ENCODE measurements at regions not wholly inside any gene's neighbourhood (a gene's known extent, or its start where the extent isn't known, plus 50 kb on each side); places are given as distances from the start of the nearest gene placed in this dataset.

DNA sequence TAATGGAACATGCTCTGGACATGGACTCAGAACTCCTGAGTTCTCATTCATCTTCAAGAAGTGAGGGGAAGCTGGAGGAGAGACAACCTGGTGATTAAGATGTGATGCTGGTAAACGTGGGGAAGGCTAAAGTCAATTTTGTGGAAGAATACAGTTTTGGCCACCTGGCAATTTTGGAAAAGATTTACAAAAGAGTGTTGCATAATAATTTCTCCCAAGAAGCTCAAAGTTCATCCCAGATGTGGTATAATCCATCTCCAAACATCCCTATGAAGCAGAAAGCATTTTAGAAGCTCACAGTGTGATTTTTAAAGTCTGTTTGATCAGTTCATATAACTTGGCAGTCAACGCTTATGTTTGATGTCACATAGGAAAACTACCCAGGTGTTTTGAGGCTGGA lies 208.7 kb downstream of the LMX1A start:
- no CpG with 5 or more reads among the region's 2 CpGs for WGBS (ENCODE audit: insufficient coverage)
- Histone ChIP-seq H3K4me3 (ENCODE audit: low read length) (no peak overlapping the region), H3K36me3 (ENCODE audit: control insufficient read depth, insufficient read depth, low read length) (no peaks in the 10 kb centered on the region), H3K9me3 (replicated peaks; ENCODE audit: control insufficient read depth, low read depth, low read length) (no peaks in the 10 kb centered on the region), H3K27ac (ENCODE audit: low read length) (no peak overlapping the region), H3K27me3 (ENCODE audit: control insufficient read depth, insufficient read depth, low read length) (no peaks in the 10 kb centered on the region), H3K4me1 (ENCODE audit: control insufficient read depth, insufficient read depth, low read length) (no peaks in the 10 kb centered on the region)
- DNase-seq = no peak

DNA sequence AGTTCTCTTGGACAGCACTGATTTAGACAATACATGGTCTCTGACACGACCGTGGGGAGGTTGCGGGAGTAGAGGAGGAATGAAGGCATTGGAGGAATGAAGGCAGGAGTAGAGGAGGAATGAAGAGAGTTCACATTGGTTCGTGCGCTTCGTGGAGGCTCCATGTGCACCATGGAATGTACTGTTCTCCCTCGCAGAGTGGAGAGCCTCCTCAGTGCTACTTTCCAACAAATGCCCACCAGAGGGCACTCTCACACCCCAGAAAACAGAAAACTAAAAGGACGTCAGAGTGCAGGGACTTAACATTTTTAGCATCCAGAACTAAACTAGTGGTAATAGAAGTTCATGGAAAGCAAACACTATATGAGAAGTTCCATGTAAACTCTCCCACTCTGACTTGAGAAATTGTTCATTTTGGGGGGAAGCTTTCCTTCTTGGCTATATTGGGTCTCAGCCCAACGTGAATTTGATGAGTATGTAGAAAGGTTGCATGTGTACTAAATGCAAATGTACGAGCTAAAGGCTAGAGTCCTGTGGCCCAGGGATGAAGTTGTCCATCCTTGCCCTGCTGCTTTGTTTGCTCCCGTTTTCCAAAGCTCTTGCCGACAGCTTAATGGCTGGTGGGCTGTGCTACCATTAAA lies 211.6 kb downstream of the LMX1A start:
- Histone ChIP-seq H3K27ac (ENCODE audit: low read length) (no peak overlapping the region), H3K9me3 (replicated peaks; ENCODE audit: control insufficient read depth, low read depth, low read length) (no peaks in the 10 kb centered on the region), H3K4me3 (ENCODE audit: low read length) (no peak overlapping the region), H3K4me1 (ENCODE audit: control insufficient read depth, insufficient read depth, low read length) (no peaks in the 10 kb centered on the region), H3K27me3 (ENCODE audit: control insufficient read depth, insufficient read depth, low read length) (peaks cover 2% of the 10 kb centered on the region), H3K36me3 (ENCODE audit: control insufficient read depth, insufficient read depth, low read length) (no peaks in the 10 kb centered on the region)
- peak; percentile 86 for DNase-seq
- 25% methylated on average over 6 of the region's 12 CpGs for WGBS (ENCODE audit: insufficient coverage)

DNA sequence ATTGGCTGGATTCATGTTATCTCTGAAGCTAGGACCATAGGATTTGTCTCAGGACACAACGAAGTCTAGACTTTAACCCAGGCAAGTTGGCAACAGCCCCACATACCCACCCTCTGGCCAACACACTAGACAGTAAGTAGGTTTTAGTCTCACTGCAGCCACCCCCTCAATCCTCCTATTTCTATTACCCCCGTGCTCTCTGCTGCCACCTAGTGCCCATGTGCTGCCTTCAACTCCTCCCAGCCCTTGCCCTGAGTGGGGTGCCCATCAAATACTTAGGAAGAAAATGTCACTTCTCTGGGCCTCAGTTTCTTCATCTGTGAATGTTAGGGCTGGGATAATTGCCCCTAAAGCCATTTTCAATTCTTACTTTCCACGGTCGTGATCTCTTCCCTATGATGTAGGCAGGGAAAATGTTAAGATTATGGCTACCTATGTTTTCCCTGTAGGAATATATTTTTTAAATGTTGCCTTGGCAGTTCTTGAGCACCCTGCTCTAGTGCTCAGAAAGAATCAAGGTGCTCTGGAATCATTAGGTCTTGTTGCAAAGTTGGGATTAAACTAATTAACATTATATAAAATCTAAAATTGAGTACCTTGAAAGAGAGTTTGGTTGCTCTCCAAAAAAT lies 213.0 kb downstream of the LMX1A start:
- Histone ChIP-seq H3K9me3 (replicated peaks; ENCODE audit: control insufficient read depth, low read depth, low read length) (no peaks in the 10 kb centered on the region), H3K4me3 (ENCODE audit: low read length) (no peak overlapping the region), H3K27ac (ENCODE audit: low read length) (no peak overlapping the region), H3K27me3 (ENCODE audit: control insufficient read depth, insufficient read depth, low read length) (peaks cover 2% of the 10 kb centered on the region), H3K4me1 (ENCODE audit: control insufficient read depth, insufficient read depth, low read length) (no peaks in the 10 kb centered on the region), H3K36me3 (ENCODE audit: control insufficient read depth, insufficient read depth, low read length) (no peaks in the 10 kb centered on the region)
- DNase-seq = no peak
- WGBS (ENCODE audit: insufficient coverage) = no CpG with 5 or more reads among the region's 4 CpGs

DNA sequence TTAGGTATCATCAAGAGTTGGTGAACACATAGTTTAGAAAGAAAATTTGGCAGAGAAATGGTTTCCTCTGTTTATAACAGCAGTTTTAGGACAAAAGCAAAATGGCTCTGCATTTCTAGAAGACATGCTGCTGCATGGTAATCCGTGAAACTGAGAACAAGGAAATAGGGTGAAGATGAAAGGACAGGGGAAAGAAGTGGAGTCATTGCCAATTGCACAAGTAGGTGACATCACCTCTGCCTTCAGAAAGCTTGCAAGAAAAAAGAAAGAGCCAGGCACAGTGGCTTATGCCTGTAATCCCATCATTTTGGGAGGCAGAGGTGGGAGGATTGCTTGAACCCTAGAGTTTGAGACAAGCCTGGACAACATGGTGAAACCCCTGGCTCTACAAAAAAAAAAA lies 217.6 kb downstream of the LMX1A start:
- Histone ChIP-seq H3K4me1 (ENCODE audit: control insufficient read depth, insufficient read depth, low read length) (no peaks in the 10 kb centered on the region), H3K27me3 (ENCODE audit: control insufficient read depth, insufficient read depth, low read length) (peaks cover 5% of the 10 kb centered on the region), H3K9me3 (replicated peaks; ENCODE audit: control insufficient read depth, low read depth, low read length) (no peaks in the 10 kb centered on the region), H3K4me3 (ENCODE audit: low read length) (no peak overlapping the region), H3K27ac (ENCODE audit: low read length) (no peak overlapping the region), H3K36me3 (ENCODE audit: control insufficient read depth, insufficient read depth, low read length) (no peaks in the 10 kb centered on the region)
- 67% methylated on average over 1 of the region's 1 CpG for WGBS (ENCODE audit: insufficient coverage)
- no peak for DNase-seq

DNA sequence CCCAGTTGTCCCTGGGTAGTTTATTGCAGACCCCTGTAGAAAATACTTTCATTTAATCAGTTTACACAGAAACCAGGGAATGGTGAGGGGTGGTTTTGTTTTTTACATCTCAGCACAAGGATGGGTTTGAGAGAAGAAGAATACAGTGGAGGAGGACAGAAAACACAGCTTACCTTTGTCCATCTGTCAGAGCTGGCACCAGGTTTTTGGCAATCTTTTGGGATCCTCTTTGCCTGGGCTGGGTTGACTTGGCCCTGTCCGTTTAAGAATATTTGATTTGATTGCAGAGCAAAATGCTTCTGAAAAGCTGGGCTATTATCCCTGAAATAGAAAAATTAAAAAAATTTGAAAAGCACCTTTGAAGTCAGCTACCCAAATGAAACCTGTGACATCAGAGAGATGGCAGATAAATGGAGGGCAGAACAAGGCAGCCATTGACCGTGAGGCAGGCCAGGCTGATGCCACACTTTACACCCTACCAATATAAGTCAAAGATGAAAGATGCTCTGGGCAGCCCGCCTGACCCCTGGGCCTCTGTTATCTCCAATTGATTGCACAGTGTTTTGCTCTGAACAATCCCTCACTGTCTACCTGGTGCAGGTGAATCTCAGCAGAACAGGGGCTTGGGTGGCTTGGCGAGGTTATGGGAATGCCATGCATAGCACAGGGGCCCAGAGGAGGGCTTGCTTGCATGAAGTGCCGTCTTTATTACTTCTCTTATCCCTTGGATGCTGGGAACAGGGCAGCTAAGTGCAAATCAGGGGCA lies 218.8 kb downstream of the LMX1A start:
- H3K36me3 ChIP-seq (ENCODE audit: control insufficient read depth, insufficient read depth, low read length) = no peaks in the 10 kb centered on the region
- no peak overlapping the region for H3K4me3 ChIP-seq (ENCODE audit: low read length)
- no peak overlapping the region for H3K27ac ChIP-seq (ENCODE audit: low read length)
- peaks cover 5% of the 10 kb centered on the region for H3K27me3 ChIP-seq (ENCODE audit: control insufficient read depth, insufficient read depth, low read length)
- no peaks in the 10 kb centered on the region for H3K4me1 ChIP-seq (ENCODE audit: control insufficient read depth, insufficient read depth, low read length)
- no peaks in the 10 kb centered on the region for H3K9me3 ChIP-seq (replicated peaks; ENCODE audit: control insufficient read depth, low read depth, low read length)
- DNase-seq = no peak
- 47% methylated on average over 4 of the region's 5 CpGs for WGBS (ENCODE audit: insufficient coverage)

DNA sequence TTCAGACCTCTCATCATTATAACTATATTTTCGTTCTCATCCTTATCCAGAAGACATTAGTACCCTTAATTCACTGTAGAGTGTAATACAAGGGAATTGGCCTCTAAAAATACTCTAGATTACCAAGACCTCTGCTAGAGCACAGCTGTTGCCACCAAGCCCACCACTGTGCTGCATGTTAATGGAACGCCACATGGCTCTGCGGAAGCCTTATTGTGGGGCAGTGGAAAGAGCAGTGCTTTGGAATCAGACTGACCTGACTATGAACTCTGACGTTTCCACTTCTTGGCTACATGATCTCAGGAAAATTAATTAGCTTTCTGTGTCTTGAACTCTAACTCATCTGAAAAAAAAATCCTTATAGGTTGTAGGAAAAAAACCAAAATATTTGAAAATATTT lies 222.1 kb downstream of the LMX1A start:
- Histone ChIP-seq H3K27ac (ENCODE audit: low read length) (no peak overlapping the region), H3K36me3 (ENCODE audit: control insufficient read depth, insufficient read depth, low read length) (no peaks in the 10 kb centered on the region), H3K9me3 (replicated peaks; ENCODE audit: control insufficient read depth, low read depth, low read length) (no peaks in the 10 kb centered on the region), H3K4me3 (ENCODE audit: low read length) (no peak overlapping the region), H3K4me1 (ENCODE audit: control insufficient read depth, insufficient read depth, low read length) (no peaks in the 10 kb centered on the region), H3K27me3 (ENCODE audit: control insufficient read depth, insufficient read depth, low read length) (peaks cover 2% of the 10 kb centered on the region)
- DNase-seq = no peak
- WGBS (ENCODE audit: insufficient coverage) = no CpG with 5 or more reads among the region's 4 CpGs

DNA sequence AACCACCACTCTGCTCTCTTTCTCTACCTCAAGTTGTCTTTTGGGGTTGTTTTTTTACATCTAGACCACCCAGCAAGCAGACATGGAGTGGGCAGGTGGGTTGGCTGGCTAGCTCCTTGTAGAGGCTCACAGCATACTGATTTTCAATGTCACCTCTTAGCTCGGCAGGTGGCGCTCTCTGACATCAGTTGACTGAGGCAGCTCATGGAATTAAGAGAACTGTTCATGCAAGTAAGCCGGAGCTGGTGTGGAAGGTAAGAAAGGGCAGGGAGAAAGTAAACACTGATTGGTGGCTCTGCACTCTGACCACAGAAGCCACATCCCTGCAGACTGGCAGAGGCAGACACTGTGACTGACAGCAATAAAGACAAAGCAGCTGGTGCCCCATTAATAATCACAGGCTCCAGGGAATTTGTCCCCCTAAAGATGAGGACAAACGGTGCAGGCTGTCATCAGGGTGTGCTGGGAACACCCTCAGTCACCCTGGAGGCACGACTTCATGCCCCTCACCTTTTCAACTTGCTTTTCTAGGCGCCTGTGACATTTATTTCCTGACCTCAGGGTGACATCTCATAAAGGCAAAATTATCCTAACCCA lies 226.8 kb downstream of the LMX1A start:
- Histone ChIP-seq H3K9me3 (replicated peaks; ENCODE audit: control insufficient read depth, low read depth, low read length) (no peaks in the 10 kb centered on the region), H3K36me3 (ENCODE audit: control insufficient read depth, insufficient read depth, low read length) (no peaks in the 10 kb centered on the region), H3K4me3 (ENCODE audit: low read length) (no peak overlapping the region), H3K27ac (ENCODE audit: low read length) (no peak overlapping the region), H3K27me3 (ENCODE audit: control insufficient read depth, insufficient read depth, low read length) (no peaks in the 10 kb centered on the region), H3K4me1 (ENCODE audit: control insufficient read depth, insufficient read depth, low read length) (no peaks in the 10 kb centered on the region)
- peak; percentile 65 for DNase-seq
- 7% methylated on average over 5 of the region's 6 CpGs for WGBS (ENCODE audit: insufficient coverage)

DNA sequence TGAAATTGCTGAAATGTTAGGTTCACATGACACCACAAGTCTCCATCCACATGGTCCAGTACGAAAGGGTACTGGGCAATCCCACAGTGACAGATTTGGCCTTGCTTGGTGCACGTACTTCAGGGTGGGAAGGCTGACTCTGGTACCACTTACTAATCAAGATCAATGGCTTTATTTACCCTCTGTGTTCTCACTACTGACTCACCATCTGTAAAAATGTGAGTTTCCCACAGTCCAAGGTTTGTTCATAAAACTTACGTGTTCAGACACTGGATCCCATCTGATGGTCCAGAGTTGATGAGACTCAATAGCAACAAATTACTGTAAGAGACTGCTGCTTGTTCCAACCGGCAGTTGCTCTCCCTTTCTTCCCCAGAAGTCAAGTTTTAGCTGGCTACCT lies 231.7 kb downstream of the LMX1A start:
- Histone ChIP-seq H3K27me3 (ENCODE audit: control insufficient read depth, insufficient read depth, low read length) (peaks cover 8% of the 10 kb centered on the region), H3K9me3 (replicated peaks; ENCODE audit: control insufficient read depth, low read depth, low read length) (no peaks in the 10 kb centered on the region), H3K4me3 (ENCODE audit: low read length) (no peak overlapping the region), H3K27ac (ENCODE audit: low read length) (no peak overlapping the region), H3K36me3 (ENCODE audit: control insufficient read depth, insufficient read depth, low read length) (no peaks in the 10 kb centered on the region), H3K4me1 (ENCODE audit: control insufficient read depth, insufficient read depth, low read length) (no peaks in the 10 kb centered on the region)
- 80% methylated on average over 1 of the region's 4 CpGs for WGBS (ENCODE audit: insufficient coverage)
- DNase-seq = no peak

DNA sequence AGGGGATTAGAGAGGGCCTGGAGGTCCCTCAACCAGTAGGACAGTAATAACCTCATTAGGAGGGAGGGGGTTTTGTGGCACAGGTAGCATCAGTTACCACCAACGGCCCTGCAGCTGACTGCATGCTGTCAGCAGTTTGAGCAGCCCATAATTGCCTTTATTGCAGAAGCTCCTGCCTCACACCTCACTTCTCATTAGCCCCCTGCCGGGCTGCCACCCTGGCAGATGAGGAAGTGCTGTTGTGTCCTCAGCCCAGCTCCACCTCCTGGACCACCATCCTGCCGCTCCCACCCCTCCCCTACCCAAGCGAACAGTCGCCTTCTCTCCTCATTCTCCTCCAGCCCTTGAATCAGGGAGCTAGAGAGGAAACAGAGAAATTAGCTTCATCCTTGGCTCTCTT lies 237.4 kb downstream of the LMX1A start:
- DNase-seq = no peak
- no peaks in the 10 kb centered on the region for H3K36me3 ChIP-seq (ENCODE audit: control insufficient read depth, insufficient read depth, low read length)
- H3K9me3 ChIP-seq (replicated peaks; ENCODE audit: control insufficient read depth, low read depth, low read length) = no peaks in the 10 kb centered on the region
- H3K4me1 ChIP-seq (ENCODE audit: control insufficient read depth, insufficient read depth, low read length) = no peaks in the 10 kb centered on the region
- no peak overlapping the region for H3K27ac ChIP-seq (ENCODE audit: low read length)
- H3K27me3 ChIP-seq (ENCODE audit: control insufficient read depth, insufficient read depth, low read length) = peaks cover 37% of the 10 kb centered on the region
- H3K4me3 ChIP-seq (ENCODE audit: low read length) = no peak overlapping the region
- 43% methylated on average over 4 of the region's 5 CpGs for WGBS (ENCODE audit: insufficient coverage)

DNA sequence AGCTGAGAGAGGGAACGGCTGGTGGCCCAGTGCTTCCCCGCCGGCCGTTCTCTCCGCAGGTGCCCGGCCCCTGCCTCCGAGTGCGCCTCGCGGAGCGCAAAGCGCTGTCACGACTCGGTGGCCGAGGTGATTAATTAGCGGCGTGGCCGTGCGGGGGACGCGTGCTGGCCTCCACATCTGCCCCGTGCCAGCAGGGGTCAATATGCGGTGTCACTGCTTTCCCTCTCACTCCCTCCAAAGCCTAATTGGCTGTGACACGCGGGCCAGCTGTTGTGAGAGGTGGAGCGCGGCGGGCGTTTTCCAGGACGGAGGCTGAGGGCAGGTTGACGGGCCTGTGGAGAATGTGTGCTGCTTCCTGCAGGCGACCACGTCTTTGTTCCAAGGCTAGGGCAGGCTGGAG lies 239.0 kb downstream of the LMX1A start:
- no peaks in the 10 kb centered on the region for H3K9me3 ChIP-seq (replicated peaks; ENCODE audit: control insufficient read depth, low read depth, low read length)
- H3K4me3 ChIP-seq (ENCODE audit: low read length) = no peak overlapping the region
- WGBS (ENCODE audit: insufficient coverage) = 2% methylated on average over 31 of the region's 33 CpGs
- no peak overlapping the region for H3K27ac ChIP-seq (ENCODE audit: low read length)
- H3K4me1 ChIP-seq (ENCODE audit: control insufficient read depth, insufficient read depth, low read length) = no peaks in the 10 kb centered on the region
- peaks cover 34% of the 10 kb centered on the region for H3K27me3 ChIP-seq (ENCODE audit: control insufficient read depth, insufficient read depth, low read length)
- H3K36me3 ChIP-seq (ENCODE audit: control insufficient read depth, insufficient read depth, low read length) = no peaks in the 10 kb centered on the region
- DNase-seq = no peak
